ENCODE measurements at regions not wholly inside any gene's neighbourhood (a gene's known extent, or its start where the extent isn't known, plus 50 kb on each side); places are given as distances from the start of the nearest gene placed in this dataset.

DNA sequence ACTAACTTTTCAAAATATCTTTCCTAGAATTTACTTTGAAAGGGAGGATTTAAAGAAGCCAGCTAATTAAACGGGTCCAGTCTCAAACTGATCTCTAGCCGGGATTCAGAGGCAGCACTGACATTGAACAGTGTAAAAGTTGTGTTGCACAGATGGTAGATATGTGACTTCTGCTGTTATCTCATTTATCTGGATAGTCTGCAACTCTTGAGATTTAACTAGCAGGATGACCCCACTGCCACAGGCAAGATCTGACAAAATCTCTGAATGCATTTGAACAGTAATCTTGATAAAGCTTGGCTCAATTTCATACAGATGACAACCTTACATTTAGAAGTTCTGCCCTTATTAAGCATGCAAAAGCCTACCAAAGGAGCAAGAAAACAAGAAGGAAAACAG is 138.0 kb upstream of the CPNE8 start:
- TF ChIP-seq, protein P1, sequence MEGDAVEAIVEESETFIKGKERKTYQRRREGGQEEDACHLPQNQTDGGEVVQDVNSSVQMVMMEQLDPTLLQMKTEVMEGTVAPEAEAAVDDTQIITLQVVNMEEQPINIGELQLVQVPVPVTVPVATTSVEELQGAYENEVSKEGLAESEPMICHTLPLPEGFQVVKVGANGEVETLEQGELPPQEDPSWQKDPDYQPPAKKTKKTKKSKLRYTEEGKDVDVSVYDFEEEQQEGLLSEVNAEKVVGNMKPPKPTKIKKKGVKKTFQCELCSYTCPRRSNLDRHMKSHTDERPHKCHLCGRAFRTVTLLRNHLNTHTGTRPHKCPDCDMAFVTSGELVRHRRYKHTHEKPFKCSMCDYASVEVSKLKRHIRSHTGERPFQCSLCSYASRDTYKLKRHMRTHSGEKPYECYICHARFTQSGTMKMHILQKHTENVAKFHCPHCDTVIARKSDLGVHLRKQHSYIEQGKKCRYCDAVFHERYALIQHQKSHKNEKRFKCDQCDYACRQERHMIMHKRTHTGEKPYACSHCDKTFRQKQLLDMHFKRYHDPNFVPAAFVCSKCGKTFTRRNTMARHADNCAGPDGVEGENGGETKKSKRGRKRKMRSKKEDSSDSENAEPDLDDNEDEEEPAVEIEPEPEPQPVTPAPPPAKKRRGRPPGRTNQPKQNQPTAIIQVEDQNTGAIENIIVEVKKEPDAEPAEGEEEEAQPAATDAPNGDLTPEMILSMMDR (IDR thresholded peaks at IDR 0.05; ENCODE audit: poor library complexity, severe bottlenecking), result no peak
- TF ChIP-seq EP300 (conservative IDR thresholded peaks at IDR 0.05; ENCODE audit: poor library complexity, severe bottlenecking) (no peak), POLR2AphosphoS5 (IDR thresholded peaks at IDR 0.05) (no peak), TAF1 (IDR thresholded peaks at IDR 0.05; ENCODE audit: low read depth) (no peak), SMC3 (conservative IDR thresholded peaks at IDR 0.05; ENCODE audit: poor library complexity) (no peak), RAD21 (conservative IDR thresholded peaks at IDR 0.05) (no peak)
- TF ChIP-seq, protein P2, sequence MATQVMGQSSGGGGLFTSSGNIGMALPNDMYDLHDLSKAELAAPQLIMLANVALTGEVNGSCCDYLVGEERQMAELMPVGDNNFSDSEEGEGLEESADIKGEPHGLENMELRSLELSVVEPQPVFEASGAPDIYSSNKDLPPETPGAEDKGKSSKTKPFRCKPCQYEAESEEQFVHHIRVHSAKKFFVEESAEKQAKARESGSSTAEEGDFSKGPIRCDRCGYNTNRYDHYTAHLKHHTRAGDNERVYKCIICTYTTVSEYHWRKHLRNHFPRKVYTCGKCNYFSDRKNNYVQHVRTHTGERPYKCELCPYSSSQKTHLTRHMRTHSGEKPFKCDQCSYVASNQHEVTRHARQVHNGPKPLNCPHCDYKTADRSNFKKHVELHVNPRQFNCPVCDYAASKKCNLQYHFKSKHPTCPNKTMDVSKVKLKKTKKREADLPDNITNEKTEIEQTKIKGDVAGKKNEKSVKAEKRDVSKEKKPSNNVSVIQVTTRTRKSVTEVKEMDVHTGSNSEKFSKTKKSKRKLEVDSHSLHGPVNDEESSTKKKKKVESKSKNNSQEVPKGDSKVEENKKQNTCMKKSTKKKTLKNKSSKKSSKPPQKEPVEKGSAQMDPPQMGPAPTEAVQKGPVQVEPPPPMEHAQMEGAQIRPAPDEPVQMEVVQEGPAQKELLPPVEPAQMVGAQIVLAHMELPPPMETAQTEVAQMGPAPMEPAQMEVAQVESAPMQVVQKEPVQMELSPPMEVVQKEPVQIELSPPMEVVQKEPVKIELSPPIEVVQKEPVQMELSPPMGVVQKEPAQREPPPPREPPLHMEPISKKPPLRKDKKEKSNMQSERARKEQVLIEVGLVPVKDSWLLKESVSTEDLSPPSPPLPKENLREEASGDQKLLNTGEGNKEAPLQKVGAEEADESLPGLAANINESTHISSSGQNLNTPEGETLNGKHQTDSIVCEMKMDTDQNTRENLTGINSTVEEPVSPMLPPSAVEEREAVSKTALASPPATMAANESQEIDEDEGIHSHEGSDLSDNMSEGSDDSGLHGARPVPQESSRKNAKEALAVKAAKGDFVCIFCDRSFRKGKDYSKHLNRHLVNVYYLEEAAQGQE (IDR thresholded peaks at IDR 0.05; ENCODE audit: borderline replicate concordance), result no peak
